Testis (tissue), 2 donors: ENCODE measurements at regions not wholly inside any gene's neighbourhood (a gene's known extent, or its start where the extent isn't known, plus 50 kb on each side); places are given as distances from the start of the nearest gene placed in this dataset.

ENCODE experiments used
- CTCF ChIP-seq, 3 experiments: fragments of 450-650 bp in 2 of 3; fragments of 200-600 bp in 1 of 3; sonication (generic) in 1 of 3; IDR thresholded peaks; one replicate each; pipeline ENCODE4 v1.5.1; 2016 to 2019; ENCODE audit warnings: antibody characterized with exemption in 3 of 3, mild to moderate bottlenecking in 2 of 3, moderate library complexity in 1 of 3
- POLR2A ChIP-seq: fragments of 450-650 bp; IDR thresholded peaks from one replicate; pipeline ENCODE4 v1.6.1; 2017; ENCODE audit warnings: antibody characterized with exemption, mild to moderate bottlenecking, moderate library complexity

- TF ChIP-seq CTCF (IDR thresholded peaks at IDR 0.05) (no peak), POLR2A (no peak)
Observed at GRCh38 chr2:44883356-44883755, 58.1 kb upstream of the SIX3 start.
